ENCODE measurements at regions not wholly inside any gene's neighbourhood (a gene's known extent, or its start where the extent isn't known, plus 50 kb on each side); places are given as distances from the start of the nearest gene placed in this dataset.

DNA sequence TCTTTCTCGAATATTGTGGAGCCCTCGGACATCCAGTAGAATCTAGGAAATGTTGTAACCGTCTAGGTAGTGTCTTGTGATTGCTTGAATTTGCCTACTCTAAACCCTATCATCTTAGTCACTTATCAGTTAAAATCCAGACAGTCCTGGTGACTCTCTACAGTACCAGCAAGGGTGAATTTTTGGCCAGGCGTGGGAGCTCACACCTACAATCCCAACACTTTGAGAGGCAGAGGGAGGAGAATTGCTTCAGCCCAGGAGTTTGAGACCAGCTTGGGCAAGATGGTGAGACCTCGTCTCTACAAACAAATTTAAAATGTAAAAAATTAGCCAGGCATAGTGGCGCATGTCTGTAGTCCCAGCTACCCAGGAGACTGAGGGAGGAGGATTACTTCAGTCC lies 230.9 kb downstream of the CHRM3 start:
- TF ChIP-seq EZH2 (IDR thresholded peaks at IDR 0.05; ENCODE audit: low read length, missing control alignments) (no peak), CTCF (conservative IDR thresholded peaks at IDR 0.05 in 1 of 2, IDR thresholded peaks at IDR 0.05 in 1 of 2; ENCODE audit: low read depth in 1 of 2, low read length in 2 of 2) (no peak)
